Right cardiac atrium (tissue), 5 donors: ENCODE measurements at regions not wholly inside any gene's neighbourhood (a gene's known extent, or its start where the extent isn't known, plus 50 kb on each side); places are given as distances from the start of the nearest gene placed in this dataset.
A peak's percentile ranks its signal among the peaks of the same experiment; 100 is the strongest.

Experiments
- ATAC-seq, 2 donors: fragments of 200-7000 bp; cut with Tn5 transposase; one replicate each; pipeline versions ENCODE4 v1.8.0 to v1.9.1; 2020; ENCODE audit warnings: moderate library complexity in 2 of 2, mild to moderate bottlenecking in 1 of 2
- DNase-seq, 3 donors: peaks; one replicate each; pipeline ENCODE4 v3.0.0-alpha.2; 2020
- H3K27ac ChIP-seq: one replicate; pipeline ENCODE4 v1.5.1; 2013; ENCODE audit warnings: mild to moderate bottlenecking, low read length, control low read depth, moderate library complexity
- H3K27me3 ChIP-seq: one replicate; pipeline ENCODE4 v1.6.1; 2013; ENCODE audit not compliant: control insufficient read depth, insufficient read depth
- H3K4me1 ChIP-seq: one replicate; pipeline ENCODE4 v1.6.1; 2013; ENCODE audit warnings: low read length; ENCODE audit not compliant: control insufficient read depth, insufficient read depth
- H3K4me3 ChIP-seq: one replicate; pipeline ENCODE4 v1.5.1; 2013; ENCODE audit warnings: low read length, control low read depth
- H3K9me3 ChIP-seq: one replicate; pipeline ENCODE4 v1.6.1; 2013; ENCODE audit warnings: low read length; ENCODE audit not compliant: control insufficient read depth
- WGBS: extraction: QIAGEN DNeasy Blood & Tissue Kit; methylation state at CpG from one replicate; pipeline ENCODE4 v1.1.7; 2013; 5-methylcytosine and 5-hydroxymethylcytosine counted together
- intact Hi-C, 4 donors: fragments of 100-400 bp; cut with DNase I; formaldehyde crosslinking; loops; one replicate each; pipeline versions ENCODE4 v1.11.0 to v1.14.0; 2022 to 2023
- donor health status: healthy with polysubstance abuse.
- donor health status: DM: no; HTN: yes; CAD: no.
- donor health status: DM: no; HTN: no; CAD: no.
- donor health status: DM: no; HTN: yes; CAD: no; lungs with severe emphysema.
- donor health status: DM: yes; HTN: yes; CAD: no.

DNA sequence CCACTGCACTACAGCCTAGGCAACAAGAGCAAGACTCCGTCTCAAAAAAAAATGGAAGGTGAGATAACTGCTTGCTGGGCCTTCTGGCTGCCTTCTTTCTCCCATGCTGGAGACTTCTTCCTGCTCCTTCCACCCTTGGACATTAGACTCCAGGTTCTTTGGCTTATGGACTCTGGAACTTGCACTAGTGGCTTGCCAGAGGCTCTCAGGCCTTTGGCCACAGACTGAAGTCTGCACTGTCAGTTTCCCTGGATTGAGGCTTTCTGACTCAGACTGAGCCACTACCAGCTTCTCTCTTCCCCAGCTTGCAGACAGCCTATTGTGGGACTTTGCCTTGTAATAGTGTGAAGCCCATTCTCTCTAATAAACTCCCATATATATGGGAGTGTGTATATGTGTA lies 118.5 kb upstream of the SLC14A2 start:
- ATAC-seq = no peak
- no peaks in the 10 kb centered on the region for H3K27me3 ChIP-seq
- DNase-seq = no peak
- no peak overlapping the region for H3K4me3 ChIP-seq
- H3K9me3 ChIP-seq = no peaks in the 10 kb centered on the region
- no peaks in the 10 kb centered on the region for H3K4me1 ChIP-seq
- H3K27ac ChIP-seq = no peak overlapping the region
- intact Hi-C loops = no loop called here
- WGBS = 97% methylated on average over 1 of the region's 1 CpG

- 92% methylated on average over 5 of the region's 5 CpGs for WGBS
- H3K9me3 ChIP-seq = no peaks in the 10 kb centered on the region
- no peaks in the 10 kb centered on the region for H3K4me1 ChIP-seq
- H3K27me3 ChIP-seq = no peaks in the 10 kb centered on the region
- no peak for ATAC-seq
- intact Hi-C loops = no loop called here
- no peak for DNase-seq
- H3K4me3 ChIP-seq = no peak overlapping the region
- no peak overlapping the region for H3K27ac ChIP-seq
Observed at GRCh38 chr18:45497595-45498286, 117.5 kb upstream of the SLC14A2 start.

- H3K4me3 ChIP-seq = no peak overlapping the region
- 60% methylated on average over 4 of the region's 4 CpGs for WGBS
- no peaks in the 10 kb centered on the region for H3K4me1 ChIP-seq
- no peak for ATAC-seq
- H3K27me3 ChIP-seq = no peaks in the 10 kb centered on the region
- H3K27ac ChIP-seq = no peak overlapping the region
- DNase-seq = no peak
- no peaks in the 10 kb centered on the region for H3K9me3 ChIP-seq
- intact Hi-C loops = no loop called here
Observed at GRCh38 chr18:45498287-45498658, 117.0 kb upstream of the SLC14A2 start.

- H3K9me3 ChIP-seq = no peaks in the 10 kb centered on the region
- H3K4me1 ChIP-seq = no peaks in the 10 kb centered on the region
- intact Hi-C loops = no loop called here
- H3K27me3 ChIP-seq = no peaks in the 10 kb centered on the region
- ATAC-seq (peak in 1 of 2 donors; percentile 35), DNase-seq (no peak)
- 32% methylated on average over 3 of the region's 3 CpGs for WGBS
- no peak overlapping the region for H3K27ac ChIP-seq
- H3K4me3 ChIP-seq = no peak overlapping the region
Observed at GRCh38 chr18:45503990-45504389, 111.3 kb upstream of the SLC14A2 start.

DNA sequence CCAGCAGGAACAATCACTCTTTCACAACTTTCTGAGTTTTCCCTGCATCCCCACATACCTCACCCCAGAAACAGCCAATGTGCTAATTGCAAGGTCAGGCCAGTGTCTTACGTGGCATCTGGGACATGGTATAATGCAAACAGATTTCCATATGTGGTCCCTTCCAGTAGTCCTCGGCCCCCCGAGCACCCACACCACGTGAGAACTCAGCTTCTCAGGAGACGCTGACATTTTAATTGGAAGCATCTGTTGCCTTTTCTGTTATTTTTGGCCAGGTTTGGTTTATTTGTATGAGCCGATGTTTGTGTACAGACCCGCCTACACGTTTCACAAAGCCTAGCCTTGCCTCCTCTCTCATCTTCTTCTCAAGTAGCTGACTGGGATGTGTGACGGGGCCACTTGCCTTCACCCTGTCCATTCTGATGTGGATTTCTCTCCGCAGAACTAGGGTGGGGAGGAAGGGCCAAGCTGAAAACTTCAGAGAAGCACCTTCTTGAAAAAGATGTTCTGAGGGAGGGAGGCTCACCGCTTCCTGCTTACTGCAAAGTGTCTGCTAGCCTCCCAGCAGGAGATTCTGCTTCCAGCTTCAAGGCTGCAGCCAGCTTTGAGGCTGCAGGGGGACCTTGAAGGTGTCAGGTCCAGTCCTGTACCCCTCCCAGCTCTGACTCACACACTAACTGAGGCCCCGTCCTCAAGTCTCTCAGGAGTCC lies 109.6 kb upstream of the SLC14A2 start:
- H3K27ac ChIP-seq = no peak overlapping the region
- H3K4me1 ChIP-seq = no peaks in the 10 kb centered on the region
- H3K27me3 ChIP-seq = no peaks in the 10 kb centered on the region
- ATAC-seq (peak; percentile 52 to 53), DNase-seq (peak in 2 of 3 donors; percentile 16 to 50)
- H3K4me3 ChIP-seq = no peak overlapping the region
- no peaks in the 10 kb centered on the region for H3K9me3 ChIP-seq
- WGBS = 51% methylated on average over 12 of the region's 12 CpGs
- intact Hi-C loops = no loop called here

GRCh38 chr18:45506951-45507350 lies 108.3 kb upstream of the SLC14A2 start:
- 91% methylated on average over 4 of the region's 4 CpGs for WGBS
- DNase-seq = no peak
- intact Hi-C loops = no loop called here

DNA sequence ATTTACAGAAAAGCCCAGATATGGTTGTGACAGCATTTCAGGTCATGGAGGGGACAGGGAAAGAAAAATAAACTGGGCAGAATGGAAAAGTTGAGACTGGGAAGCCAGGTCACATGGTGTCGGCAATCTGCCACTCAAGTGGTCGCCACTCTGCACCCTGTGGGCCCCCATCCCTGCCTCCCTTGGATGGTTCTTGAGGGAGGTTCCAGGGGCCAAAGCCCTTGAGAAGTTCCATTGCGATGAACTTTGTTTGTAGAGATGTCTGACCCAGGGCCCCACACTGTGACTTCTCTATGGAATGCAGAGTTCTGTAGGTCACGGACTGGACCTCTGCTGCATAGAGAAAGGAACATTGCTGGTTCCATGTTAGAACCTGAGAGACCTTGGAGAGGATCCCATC lies 105.7 kb upstream of the SLC14A2 start:
- Histone ChIP-seq H3K27ac (no peak overlapping the region), H3K4me1 (no peaks in the 10 kb centered on the region), H3K4me3 (no peak overlapping the region), H3K27me3 (no peaks in the 10 kb centered on the region), H3K9me3 (no peaks in the 10 kb centered on the region)
- ATAC-seq (no peak), DNase-seq (no peak)
- WGBS = 76% methylated on average over 4 of the region's 4 CpGs
- intact Hi-C loops = no loop called here

More at GRCh38 chr18:45506951-45507350, 108.3 kb upstream of the SLC14A2 start:
- Histone ChIP-seq H3K4me1 (no peaks in the 10 kb centered on the region), H3K27me3 (no peaks in the 10 kb centered on the region), H3K4me3 (no peak overlapping the region), H3K9me3 (no peaks in the 10 kb centered on the region), H3K27ac (no peak overlapping the region)
- no peak for ATAC-seq

DNA sequence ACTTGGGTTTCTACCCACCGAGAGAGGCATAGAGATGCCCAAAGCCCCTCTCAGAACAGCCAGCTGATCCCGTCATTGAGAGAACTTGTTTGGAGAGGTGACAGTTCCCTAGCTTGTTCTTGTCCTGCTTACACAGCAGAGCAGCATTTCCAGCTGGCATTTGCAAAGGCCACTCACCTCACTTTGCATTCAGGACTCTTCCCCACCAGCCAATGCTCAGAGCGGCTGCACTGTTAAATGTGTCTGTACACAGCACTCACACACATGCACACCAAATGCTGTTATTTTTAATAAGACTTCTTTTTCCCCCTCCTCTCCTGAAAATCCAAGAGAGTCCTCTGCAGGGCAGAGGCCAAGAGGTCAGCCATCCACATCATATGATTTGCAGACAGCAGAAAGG lies 104.6 kb upstream of the SLC14A2 start:
- Histone ChIP-seq H3K9me3 (no peaks in the 10 kb centered on the region), H3K4me1 (no peaks in the 10 kb centered on the region), H3K27ac (no peak overlapping the region), H3K4me3 (no peak overlapping the region), H3K27me3 (no peaks in the 10 kb centered on the region)
- DNase-seq = no peak
- no peak for ATAC-seq
- intact Hi-C loops = loop anchor here in 1 of 4 donors (10.0 kb wide), 1 partner anchor 56 kb away; no protein-coding TSS in a partner anchor
- WGBS = 83% methylated on average over 3 of the region's 3 CpGs

DNA sequence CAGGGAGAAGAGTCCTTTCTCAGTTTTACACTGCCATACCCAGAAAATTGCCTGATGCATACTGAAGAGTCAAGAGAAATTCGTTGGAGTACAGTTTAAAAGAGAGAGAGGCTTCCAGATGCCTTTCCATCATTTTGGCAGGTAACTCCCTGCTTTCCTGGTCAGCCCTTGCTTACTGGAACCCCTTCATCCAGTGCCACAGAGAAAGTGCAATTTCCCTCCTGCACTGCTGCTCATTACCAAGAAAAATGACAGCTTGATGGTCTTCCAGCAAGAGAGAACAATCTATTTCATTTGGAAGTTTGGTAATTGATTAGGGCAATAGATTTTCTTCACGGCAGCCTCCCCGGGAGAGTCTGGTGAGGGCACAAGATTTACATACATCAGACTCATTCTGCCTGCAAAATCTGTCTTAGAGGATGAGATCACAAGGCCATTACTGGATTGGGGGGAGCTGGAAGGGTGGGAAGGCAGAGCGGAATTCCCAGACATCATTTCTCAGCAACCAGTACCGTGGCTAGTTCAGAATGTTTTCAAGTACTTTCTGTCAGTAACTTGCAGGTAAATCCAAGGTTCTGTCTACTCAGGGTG lies 102.8 kb upstream of the SLC14A2 start:
- H3K27me3 ChIP-seq = no peaks in the 10 kb centered on the region
- peaks cover 4% of the 10 kb centered on the region for H3K4me1 ChIP-seq
- intact Hi-C loops = loop anchor here in 1 of 4 donors (10.0 kb wide), 1 partner anchor 58 kb away; no protein-coding TSS in a partner anchor
- H3K27ac ChIP-seq = no peak overlapping the region
- H3K9me3 ChIP-seq = no peaks in the 10 kb centered on the region
- H3K4me3 ChIP-seq = no peak overlapping the region
- no peak for DNase-seq
- WGBS = 80% methylated on average over 5 of the region's 5 CpGs
- ATAC-seq = no peak

- ATAC-seq (peak; percentile 88 to 92), DNase-seq (peak; percentile 81 to 93 (median 90))
- WGBS = 48% methylated on average over 11 of the region's 11 CpGs
- Histone ChIP-seq H3K4me3 (no peak overlapping the region), H3K9me3 (no peaks in the 10 kb centered on the region), H3K27me3 (no peaks in the 10 kb centered on the region), H3K4me1 (peaks cover 4% of the 10 kb centered on the region), H3K27ac (no peak overlapping the region)
- intact Hi-C loops = loop anchor here in 1 of 4 donors (10.0 kb wide), 1 partner anchor 62 kb away; no protein-coding TSS in a partner anchor
Observed at GRCh38 chr18:45517181-45517741, 98.0 kb upstream of the SLC14A2 start.
